Vagina (tissue), 2 donors: ENCODE measurements at regions not wholly inside any gene's neighbourhood (a gene's known extent, or its start where the extent isn't known, plus 50 kb on each side); places are given as distances from the start of the nearest gene placed in this dataset.

Experiments
- DNase-seq, 2 donors: peaks; one replicate each; pipeline ENCODE4 v3.0.0-alpha.2; 2017; ENCODE audit errors: extremely low spot score in 2 of 2
- H3K27ac ChIP-seq: fragments of 200-600 bp; sonication (generic); one replicate; pipeline ENCODE4 v1.5.1; 2019
- H3K27me3 ChIP-seq: fragments of 200-600 bp; sonication (generic); one replicate; pipeline ENCODE4 v1.5.1; 2019
- H3K36me3 ChIP-seq, 2 donors: fragments of 200-600 bp; sonication (generic); one replicate each; pipeline ENCODE4 v1.5.1; 2017 to 2019
- H3K4me1 ChIP-seq: fragments of 200-600 bp; sonication (generic); one replicate; pipeline ENCODE4 v1.5.1; 2019
- H3K4me3 ChIP-seq, 2 donors: fragments of 200-600 bp; sonication (generic); 1 replicate in 1 of 2; 2 replicates in 1 of 2; pipeline ENCODE4 v1.5.1; 2016 to 2019
- H3K9me3 ChIP-seq: fragments of 200-600 bp; sonication (generic); one replicate; pipeline ENCODE4 v1.5.1; 2019
- POLR2A ChIP-seq, 2 donors: fragments of 450-650 bp; IDR thresholded peaks; one replicate each; pipeline ENCODE4 v1.6.1; 2017; ENCODE audit warnings: antibody characterized with exemption in 2 of 2, mild to moderate bottlenecking in 2 of 2, moderate library complexity in 2 of 2
- POLR2AphosphoS5 ChIP-seq, 2 donors: sonication (generic); formaldehyde crosslinking; IDR thresholded peaks; one replicate each; pipeline ENCODE4 v1.9.0; 2017; ENCODE audit warnings: antibody characterized with exemption in 2 of 2, mild to moderate bottlenecking in 2 of 2, low read depth in 1 of 2; ENCODE audit not compliant: insufficient read depth in 1 of 2
- intact Hi-C: fragments of 100-400 bp; cut with DNase I; formaldehyde crosslinking; loops from one replicate; pipeline ENCODE4 v1.15.1; 2023
- TF ChIP-seq, protein P1 (sequence below), 3 experiments: fragments of 450-650 bp in 2 of 3; fragments of 200-600 bp in 1 of 3; sonication (generic) in 1 of 3; IDR thresholded peaks; one replicate each; pipeline ENCODE4 v1.5.1; 2017 to 2019; ENCODE audit warnings: antibody characterized with exemption in 3 of 3, mild to moderate bottlenecking in 2 of 3, moderate library complexity in 2 of 3

DNA sequence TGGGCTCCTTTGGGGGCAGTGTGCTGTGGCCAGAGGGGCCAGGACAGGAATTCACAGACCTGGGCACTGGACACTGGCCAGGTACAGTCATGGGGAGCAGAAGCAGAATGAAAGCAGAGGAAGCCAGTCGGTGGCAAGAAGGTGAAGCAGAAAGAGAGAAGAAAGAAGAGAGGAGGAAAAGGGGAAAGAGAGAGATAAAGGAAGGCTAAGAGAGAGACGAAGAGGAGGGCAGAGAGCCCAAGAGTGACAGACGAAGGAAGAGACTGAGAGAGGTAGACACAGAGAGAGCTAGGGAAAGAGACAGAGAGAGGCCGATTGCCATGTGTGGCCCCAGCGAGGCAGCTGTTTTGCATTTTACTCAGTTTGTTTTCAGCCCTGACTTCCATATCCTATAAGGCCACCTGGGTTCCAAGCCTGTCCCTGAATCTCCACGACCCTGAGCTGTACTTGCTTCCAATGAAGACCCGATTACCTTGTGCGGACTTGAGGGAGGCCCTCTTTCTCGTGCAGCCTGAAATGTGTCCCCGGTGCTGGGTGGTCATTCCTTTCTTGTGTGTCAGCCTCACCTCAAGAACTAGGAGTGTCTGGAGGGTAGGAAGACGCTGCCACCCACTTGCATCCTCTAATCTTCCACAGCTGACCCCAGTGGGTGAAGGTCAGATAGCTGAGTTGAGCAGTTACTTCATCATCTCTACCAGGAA lies 73.9 kb downstream of the LSM3 start:
- Histone ChIP-seq H3K4me3 (no peak overlapping the region), H3K27ac (no peak overlapping the region)
- intact Hi-C loops = no loop called here

DNA sequence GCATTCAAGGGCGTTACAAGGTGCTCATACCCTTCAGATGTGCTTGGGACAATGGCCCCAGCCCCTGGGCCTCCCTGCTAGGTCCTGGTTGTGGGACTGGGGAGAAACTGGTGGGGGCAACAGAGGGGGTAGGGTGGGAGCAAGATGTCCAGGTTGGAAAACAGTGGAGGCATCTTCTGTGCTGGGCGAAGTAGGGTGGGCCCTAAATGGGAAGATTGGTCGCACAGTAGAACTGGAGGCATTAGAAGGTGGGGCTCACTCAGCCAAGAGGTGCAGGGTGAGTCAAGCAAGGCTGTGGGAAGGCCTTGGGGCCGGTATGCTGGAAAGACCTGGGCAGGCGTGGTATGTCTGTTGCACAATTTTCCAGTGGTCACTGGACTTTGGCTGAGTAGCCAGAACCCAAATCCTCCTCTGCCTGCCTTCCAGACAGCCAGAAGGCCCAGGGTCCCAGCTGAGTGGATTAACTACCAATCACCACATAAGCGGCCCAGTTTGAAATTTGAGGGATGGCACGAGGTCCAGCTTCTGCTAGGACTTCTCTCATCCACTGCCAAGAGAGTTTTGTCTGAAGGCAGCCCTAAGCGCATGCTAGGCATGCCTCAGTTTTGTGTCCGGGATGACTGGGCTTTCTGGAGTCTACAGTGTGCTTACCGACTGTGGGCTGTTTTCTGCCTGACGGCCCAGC lies 74.5 kb downstream of the LSM3 start:
- Histone ChIP-seq H3K27me3 (no peaks in the 10 kb centered on the region), H3K36me3 (no peaks in the 10 kb centered on the region), H3K9me3 (no peaks in the 10 kb centered on the region), H3K4me1 (no peaks in the 10 kb centered on the region), H3K4me3 (no peak overlapping the region), H3K27ac (no peak overlapping the region)
- DNase-seq = no peak
- no peak for TF ChIP-seq POLR2AphosphoS5 (IDR thresholded peaks at IDR 0.05; ENCODE audit: insufficient read depth in 1 of 2, low read depth in 1 of 2)
- intact Hi-C loops = no loop called here

More for the DNA sequence above, 73.9 kb downstream of the LSM3 start:
- DNase-seq = no peak
- H3K36me3 ChIP-seq = no peaks in the 10 kb centered on the region
- H3K27me3 ChIP-seq = no peaks in the 10 kb centered on the region
- no peak for TF ChIP-seq POLR2A (IDR thresholded peaks at IDR 0.05)
- TF ChIP-seq, protein P1, sequence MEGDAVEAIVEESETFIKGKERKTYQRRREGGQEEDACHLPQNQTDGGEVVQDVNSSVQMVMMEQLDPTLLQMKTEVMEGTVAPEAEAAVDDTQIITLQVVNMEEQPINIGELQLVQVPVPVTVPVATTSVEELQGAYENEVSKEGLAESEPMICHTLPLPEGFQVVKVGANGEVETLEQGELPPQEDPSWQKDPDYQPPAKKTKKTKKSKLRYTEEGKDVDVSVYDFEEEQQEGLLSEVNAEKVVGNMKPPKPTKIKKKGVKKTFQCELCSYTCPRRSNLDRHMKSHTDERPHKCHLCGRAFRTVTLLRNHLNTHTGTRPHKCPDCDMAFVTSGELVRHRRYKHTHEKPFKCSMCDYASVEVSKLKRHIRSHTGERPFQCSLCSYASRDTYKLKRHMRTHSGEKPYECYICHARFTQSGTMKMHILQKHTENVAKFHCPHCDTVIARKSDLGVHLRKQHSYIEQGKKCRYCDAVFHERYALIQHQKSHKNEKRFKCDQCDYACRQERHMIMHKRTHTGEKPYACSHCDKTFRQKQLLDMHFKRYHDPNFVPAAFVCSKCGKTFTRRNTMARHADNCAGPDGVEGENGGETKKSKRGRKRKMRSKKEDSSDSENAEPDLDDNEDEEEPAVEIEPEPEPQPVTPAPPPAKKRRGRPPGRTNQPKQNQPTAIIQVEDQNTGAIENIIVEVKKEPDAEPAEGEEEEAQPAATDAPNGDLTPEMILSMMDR (IDR thresholded peaks at IDR 0.05) = no peak
- no peak for TF ChIP-seq POLR2AphosphoS5 (IDR thresholded peaks at IDR 0.05; ENCODE audit: insufficient read depth in 1 of 2, low read depth in 1 of 2)
- no peaks in the 10 kb centered on the region for H3K9me3 ChIP-seq
- H3K4me1 ChIP-seq = no peaks in the 10 kb centered on the region

DNA sequence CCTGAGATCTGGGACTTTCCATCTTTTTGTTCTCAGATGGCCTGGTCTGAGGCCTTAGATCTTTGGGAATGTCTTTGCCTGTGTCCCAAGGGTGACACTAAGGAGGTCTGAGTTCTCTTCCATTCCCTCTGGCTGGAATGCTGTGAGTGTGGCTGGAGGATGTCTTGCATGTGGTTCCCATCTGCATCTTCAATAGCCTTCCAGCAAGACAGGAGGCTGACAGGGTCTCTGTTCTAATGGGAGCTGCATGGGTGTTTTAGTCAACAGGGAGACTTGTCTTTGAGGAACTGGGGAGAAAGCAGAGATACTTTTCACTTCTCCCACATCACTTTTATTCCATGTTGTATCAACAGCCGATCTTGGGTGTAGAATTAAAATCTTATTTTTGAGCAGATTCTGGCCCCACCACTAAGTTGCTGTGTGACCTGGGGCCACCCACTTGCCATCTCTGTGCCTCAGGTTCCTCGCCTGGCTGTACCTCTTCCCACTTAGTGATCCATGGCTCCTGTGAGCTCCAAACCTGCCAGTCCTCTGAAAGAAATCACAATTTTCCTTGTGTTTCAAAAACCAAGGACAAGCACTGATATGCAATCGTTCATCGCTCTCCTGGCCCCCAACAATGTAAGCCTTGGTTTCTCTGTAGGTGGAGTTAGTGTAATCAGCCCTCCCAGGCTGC lies 75.2 kb downstream of the LSM3 start:
- H3K4me1 ChIP-seq = no peaks in the 10 kb centered on the region
- no peaks in the 10 kb centered on the region for H3K36me3 ChIP-seq
- intact Hi-C loops = no loop called here
- H3K9me3 ChIP-seq = no peaks in the 10 kb centered on the region
- DNase-seq = no peak
- H3K27ac ChIP-seq = no peak overlapping the region
- TF ChIP-seq, protein P1 (IDR thresholded peaks at IDR 0.05) = no peak
- TF ChIP-seq POLR2A (IDR thresholded peaks at IDR 0.05) (no peak), POLR2AphosphoS5 (IDR thresholded peaks at IDR 0.05; ENCODE audit: insufficient read depth in 1 of 2, low read depth in 1 of 2) (no peak)
- no peak overlapping the region for H3K4me3 ChIP-seq
- H3K27me3 ChIP-seq = no peaks in the 10 kb centered on the region

DNA sequence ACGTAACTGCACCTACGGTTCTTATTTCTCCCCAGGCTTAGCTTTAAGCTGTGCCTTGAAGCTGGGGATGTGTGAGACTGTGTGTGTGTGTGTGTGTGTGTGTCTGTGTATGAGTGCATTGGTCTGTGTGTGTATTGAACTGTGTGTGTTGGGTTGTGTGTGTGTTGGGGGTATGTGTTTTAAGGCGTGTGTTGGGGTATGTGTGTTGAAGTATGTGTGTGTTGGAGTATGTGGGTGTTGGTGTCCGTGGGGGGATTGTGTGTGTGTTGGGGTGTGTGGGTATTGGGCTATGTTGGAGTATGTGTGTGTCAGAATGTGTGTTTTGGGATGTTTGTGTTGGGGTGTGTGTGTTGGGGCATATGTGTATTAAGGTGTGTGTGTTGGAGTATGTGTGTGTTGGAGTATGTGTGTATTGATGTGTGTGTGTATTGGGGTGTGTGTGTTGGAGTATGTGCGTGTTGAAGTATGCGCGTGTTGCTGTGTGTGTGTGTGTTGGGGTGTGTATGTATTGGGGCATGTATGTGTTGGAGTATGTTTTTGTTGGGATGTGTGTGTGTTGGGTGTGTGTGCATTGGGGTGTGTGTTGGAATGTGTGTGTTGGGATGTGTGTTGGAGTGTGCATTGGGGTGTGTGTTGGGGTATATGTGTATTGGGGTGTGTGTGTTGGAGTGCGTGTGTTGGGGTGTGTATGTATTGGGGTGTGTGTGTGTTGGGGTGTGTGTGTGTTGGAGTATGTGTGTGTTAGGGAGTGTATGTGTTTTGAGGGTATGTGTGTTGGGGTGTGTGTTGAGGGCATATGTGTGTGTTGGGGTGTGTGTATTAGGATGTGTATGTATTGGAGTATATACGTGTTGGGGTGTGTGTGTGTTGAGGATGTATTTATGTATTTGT lies 76.4 kb downstream of the LSM3 start:
- Histone ChIP-seq H3K27ac (no peak overlapping the region), H3K27me3 (no peaks in the 10 kb centered on the region), H3K9me3 (no peaks in the 10 kb centered on the region), H3K36me3 (no peaks in the 10 kb centered on the region), H3K4me3 (no peak overlapping the region), H3K4me1 (no peaks in the 10 kb centered on the region)
- TF ChIP-seq, protein P1 (IDR thresholded peaks at IDR 0.05) = no peak
- TF ChIP-seq POLR2AphosphoS5 (IDR thresholded peaks at IDR 0.05; ENCODE audit: insufficient read depth in 1 of 2, low read depth in 1 of 2) (no peak), POLR2A (IDR thresholded peaks at IDR 0.05) (no peak)
- no peak for DNase-seq
- intact Hi-C loops = no loop called here

DNA sequence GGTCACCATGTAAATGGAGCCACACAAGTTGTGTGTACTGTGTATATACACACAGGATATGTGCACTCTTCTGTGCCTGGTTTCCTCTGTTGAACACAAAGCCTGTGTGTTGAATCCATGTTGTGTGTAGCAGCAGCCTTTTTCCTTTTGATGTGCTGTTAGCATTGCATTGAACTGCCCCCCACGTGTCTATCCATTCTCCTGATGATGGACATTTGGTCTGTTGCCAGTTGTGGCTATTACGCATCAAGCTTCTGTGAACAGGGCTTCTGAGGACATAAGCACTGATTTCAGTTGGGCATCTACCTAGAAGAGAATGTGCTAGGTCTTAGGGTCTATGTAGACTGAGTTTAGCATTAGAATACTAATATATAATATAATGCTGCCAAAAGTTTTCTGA lies 77.4 kb downstream of the LSM3 start:
- intact Hi-C loops = no loop called here

More for the DNA sequence above, 77.4 kb downstream of the LSM3 start:
- no peaks in the 10 kb centered on the region for H3K4me1 ChIP-seq
- no peak for DNase-seq
- TF ChIP-seq, protein P1 (IDR thresholded peaks at IDR 0.05) = no peak
- no peak for TF ChIP-seq POLR2A (IDR thresholded peaks at IDR 0.05)
- no peak for TF ChIP-seq POLR2AphosphoS5 (IDR thresholded peaks at IDR 0.05; ENCODE audit: insufficient read depth in 1 of 2, low read depth in 1 of 2)
- H3K27me3 ChIP-seq = no peaks in the 10 kb centered on the region
- H3K9me3 ChIP-seq = no peaks in the 10 kb centered on the region
- no peaks in the 10 kb centered on the region for H3K36me3 ChIP-seq
- no peak overlapping the region for H3K27ac ChIP-seq
- no peak overlapping the region for H3K4me3 ChIP-seq
